ENCODE measurements at regions not wholly inside any gene's neighbourhood (a gene's known extent, or its start where the extent isn't known, plus 50 kb on each side); places are given as distances from the start of the nearest gene placed in this dataset.

GRCh38 chr4:32748498-32748897, 2028.3 kb downstream of the PCDH7 start:
- TF ChIP-seq CTCF (IDR thresholded peaks at IDR 0.05; ENCODE audit: low read depth, low read length), result no peak
- DNase-seq (ENCODE audit: low read depth, low spot score), result no peak
- in situ Hi-C loops (cut with HindIII; ENCODE audit: low sequenced_read_pairs), result no loop called here
- H3K4me3 ChIP-seq (ENCODE audit: low read depth, low read length), result no peak overlapping the region

GRCh38 chr4:32752962-32753361, 2032.8 kb downstream of the PCDH7 start:
- DNase-seq (ENCODE audit: low read depth, low spot score), result no peak
- H3K4me3 ChIP-seq (ENCODE audit: low read depth, low read length), result no peak overlapping the region
- no peak for TF ChIP-seq CTCF (IDR thresholded peaks at IDR 0.05; ENCODE audit: low read depth, low read length)
- in situ Hi-C loops (cut with HindIII; ENCODE audit: low sequenced_read_pairs), result no loop called here

GRCh38 chr4:32768664-32769389, 2048.7 kb downstream of the PCDH7 start:
- DNase-seq (ENCODE audit: low read depth, low spot score), result no peak
- TF ChIP-seq CTCF (IDR thresholded peaks at IDR 0.05; ENCODE audit: low read depth, low read length), result no peak
- in situ Hi-C loops (cut with HindIII; ENCODE audit: low sequenced_read_pairs), result no loop called here
- H3K4me3 ChIP-seq (ENCODE audit: low read depth, low read length), result no peak overlapping the region

- H3K4me3 ChIP-seq (ENCODE audit: low read depth, low read length), result no peak overlapping the region
- TF ChIP-seq CTCF (IDR thresholded peaks at IDR 0.05; ENCODE audit: low read depth, low read length), result no peak
- DNase-seq (ENCODE audit: low read depth, low spot score), result no peak
- in situ Hi-C loops (cut with HindIII; ENCODE audit: low sequenced_read_pairs), result no loop called here
Measured at GRCh38 chr4:32771491-32771890, 2051.3 kb downstream of the PCDH7 start.

GRCh38 chr4:32775049-32775448, 2054.9 kb downstream of the PCDH7 start:
- DNase-seq (ENCODE audit: low read depth, low spot score), result peak; percentile 11
- in situ Hi-C loops (cut with HindIII; ENCODE audit: low sequenced_read_pairs), result no loop called here
- H3K4me3 ChIP-seq (ENCODE audit: low read depth, low read length), result no peak overlapping the region
- TF ChIP-seq CTCF (IDR thresholded peaks at IDR 0.05; ENCODE audit: low read depth, low read length), result peak; percentile 46

GRCh38 chr4:32776435-32777203, 2056.4 kb downstream of the PCDH7 start:
- no peak for DNase-seq (ENCODE audit: low read depth, low spot score)
- in situ Hi-C loops (cut with HindIII; ENCODE audit: low sequenced_read_pairs), result no loop called here
- no peak overlapping the region for H3K4me3 ChIP-seq (ENCODE audit: low read depth, low read length)
- no peak for TF ChIP-seq CTCF (IDR thresholded peaks at IDR 0.05; ENCODE audit: low read depth, low read length)

Data from astrocyte of the spinal cord (primary cell).